ENCODE measurements at regions not wholly inside any gene's neighbourhood (a gene's known extent, or its start where the extent isn't known, plus 50 kb on each side); places are given as distances from the start of the nearest gene placed in this dataset.
"Not testable (repeated sequence)": the region's sequence is repeated elsewhere in the genome, so short reads cannot be mapped to it uniquely, and the experiment has no call there.

- DNase-seq (ENCODE audit: low read depth): no peak
These were observed 1164.7 kb downstream of the CDY2B start for GRCh38 chrY:16715278-16715677.

DNA sequence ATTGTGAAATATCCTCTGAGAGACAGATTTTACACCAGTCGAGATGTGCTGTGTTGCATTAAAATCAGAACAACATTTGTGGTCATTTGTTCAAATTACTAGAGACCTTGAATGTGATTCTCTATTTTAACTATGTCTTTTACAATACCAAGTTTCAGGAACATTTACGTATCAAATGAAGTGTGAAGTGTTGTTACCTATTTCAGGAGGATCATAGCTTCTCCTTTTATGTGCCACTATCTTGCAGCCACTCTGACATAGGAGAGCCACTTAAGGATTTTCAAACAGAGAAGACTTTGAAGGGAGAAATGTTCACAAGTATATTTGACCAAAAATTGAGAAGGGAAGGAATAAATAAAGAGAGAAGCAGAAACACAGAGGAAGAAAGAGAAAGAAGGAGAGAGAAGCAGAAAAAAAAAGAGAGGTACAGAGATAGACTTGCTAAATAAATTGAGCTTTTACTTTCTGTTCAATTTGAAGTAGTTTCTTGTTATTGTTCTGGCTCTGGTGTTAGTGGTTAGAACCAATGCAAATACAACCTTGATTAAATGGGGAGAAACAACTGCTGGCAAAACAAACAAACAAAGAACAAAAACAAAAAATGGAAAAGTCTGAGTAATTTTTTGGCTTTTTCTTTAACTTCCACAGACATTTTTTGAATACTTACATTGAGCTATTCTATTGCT, 1206.8 kb downstream of the CDY2B start:
- no peak for DNase-seq (ENCODE audit: low read depth)

GRCh38 chrY:16668402-16668801, 1211.6 kb downstream of the CDY2B start:
- DNase-seq (ENCODE audit: low read depth): peak; percentile 1

DNA sequence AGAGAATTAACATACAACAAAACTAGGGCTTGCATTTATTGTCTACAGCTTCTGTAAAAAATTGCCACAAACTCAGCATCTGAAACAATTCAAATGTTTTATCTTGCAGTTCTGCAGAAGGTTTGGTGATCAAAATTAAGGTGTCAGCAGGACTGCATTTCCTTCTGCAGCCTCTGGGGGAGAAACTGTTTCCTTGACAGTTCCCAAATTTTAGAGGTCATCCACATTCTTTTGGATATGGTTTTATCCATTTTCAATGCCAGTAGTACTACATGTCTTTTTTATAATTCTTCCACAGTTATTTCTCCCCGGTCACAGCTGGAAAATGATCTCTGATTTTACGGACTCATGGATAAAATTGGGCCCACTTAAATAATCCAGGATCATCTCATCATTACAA, 1217.3 kb downstream of the CDY2B start:
- DNase-seq (ENCODE audit: low read depth): no peak

DNA sequence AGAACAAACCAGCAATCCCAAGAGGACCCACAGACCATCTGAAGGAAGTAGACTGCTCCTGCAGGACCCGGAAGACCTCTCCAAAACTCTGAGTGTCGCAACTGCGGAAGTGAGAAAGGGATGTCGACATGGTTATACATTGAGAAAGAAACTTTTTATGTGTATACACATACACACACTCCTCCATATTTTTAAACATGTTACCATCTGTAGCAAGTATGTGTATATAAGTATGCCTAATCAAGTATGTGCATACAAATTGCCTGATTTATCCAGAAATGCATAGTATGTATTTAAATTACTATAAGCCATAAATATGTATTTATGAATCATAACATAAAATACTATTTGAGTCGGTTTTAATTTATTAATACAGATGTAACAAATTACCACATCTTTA, 1220.7 kb downstream of the CDY2B start:
- no peak for DNase-seq (ENCODE audit: low read depth)

GRCh38 chrY:16653971-16654370, 1226.0 kb downstream of the CDY2B start:
- peak; percentile 0 for DNase-seq (ENCODE audit: low read depth)

DNA sequence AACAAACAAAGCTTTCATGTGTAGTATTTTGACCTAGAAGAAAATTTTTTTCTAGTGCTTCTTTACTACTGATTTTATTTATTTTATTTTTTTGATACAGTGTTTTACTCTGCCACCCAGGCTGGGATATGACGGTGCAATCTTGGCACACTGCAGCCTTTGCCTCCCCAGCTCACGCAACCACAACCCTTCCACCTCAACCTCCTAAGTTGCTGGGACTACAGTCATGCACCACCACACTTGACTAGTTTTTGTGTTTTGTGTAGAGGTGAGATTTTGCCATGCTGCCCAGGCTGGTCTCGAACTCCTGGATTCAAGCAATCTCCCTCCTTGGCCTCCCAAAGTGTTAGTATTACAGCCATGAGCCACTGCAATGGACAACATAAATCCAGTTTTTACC, 1234.0 kb downstream of the CDY2B start:
- DNase-seq (ENCODE audit: low read depth): no peak

DNA sequence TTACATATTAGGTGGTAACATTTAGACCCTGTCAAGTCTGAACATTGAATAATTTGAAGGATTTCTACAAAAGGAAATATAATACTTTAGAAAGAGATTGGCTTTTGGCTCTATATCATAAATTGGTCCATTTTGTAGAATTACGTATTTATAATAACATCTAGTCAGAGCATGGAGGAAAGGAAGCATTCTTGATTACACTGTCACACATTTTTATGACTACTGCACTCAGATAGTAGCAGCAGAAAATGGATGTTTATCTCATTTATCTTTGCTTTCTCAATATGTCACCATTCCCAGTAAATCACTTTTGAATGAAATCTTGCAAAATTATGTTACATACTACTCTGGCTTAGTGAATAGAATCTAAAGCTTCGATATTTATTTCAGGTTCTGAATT, 1234.6 kb downstream of the CDY2B start:
- DNase-seq (ENCODE audit: low read depth): no peak

DNA sequence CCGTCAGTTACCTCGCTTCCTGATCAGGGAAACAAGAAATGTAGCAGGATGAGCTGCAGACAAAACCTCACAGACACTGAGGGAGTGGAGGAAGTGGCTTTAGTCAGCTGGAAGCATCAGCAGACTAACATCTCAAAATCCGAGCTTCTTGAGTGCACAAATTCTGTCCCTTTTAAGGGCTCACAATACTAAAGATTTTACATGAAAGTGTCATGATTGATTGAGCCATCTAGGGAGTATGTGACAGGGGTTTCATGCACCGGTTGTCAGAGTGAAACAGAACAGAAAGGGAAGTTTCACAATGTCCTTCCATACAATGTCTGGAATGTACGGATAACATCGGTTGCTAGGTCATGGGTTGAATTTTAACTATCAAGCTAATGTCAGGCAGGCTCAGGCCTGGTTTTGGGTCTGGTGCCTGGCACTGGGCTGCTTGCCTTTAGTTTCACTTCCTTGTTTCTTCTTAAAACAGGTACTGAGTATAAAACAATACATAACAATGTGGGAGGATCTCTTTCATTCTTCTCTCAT, 1235.7 kb downstream of the CDY2B start:
- no peak for DNase-seq (ENCODE audit: low read depth)

DNA sequence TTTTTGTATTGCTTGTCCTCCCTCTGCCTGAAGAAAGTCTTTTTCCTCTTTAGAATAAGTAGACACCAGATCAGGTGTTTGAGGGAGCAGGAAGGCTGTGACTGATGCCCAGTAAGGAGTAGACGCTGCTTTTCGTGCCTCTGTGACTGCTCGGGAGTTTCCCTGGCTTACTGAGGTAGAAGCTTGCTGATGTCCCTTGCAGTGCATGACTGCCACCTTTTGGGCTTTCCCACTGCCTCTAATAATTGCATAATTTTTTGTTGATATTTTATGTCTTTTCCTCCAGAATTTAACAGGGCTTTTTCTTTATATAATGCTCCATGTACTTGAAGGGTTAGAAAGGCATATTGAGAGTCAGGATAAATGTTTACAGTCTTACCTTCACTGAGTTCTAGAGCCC, 1240.2 kb downstream of the CDY2B start:
- no peak for DNase-seq (ENCODE audit: low read depth)

GRCh38 chrY:16638743-16639142, 1241.3 kb downstream of the CDY2B start:
- not testable (repeated sequence) for DNase-seq (ENCODE audit: low read depth)

DNA sequence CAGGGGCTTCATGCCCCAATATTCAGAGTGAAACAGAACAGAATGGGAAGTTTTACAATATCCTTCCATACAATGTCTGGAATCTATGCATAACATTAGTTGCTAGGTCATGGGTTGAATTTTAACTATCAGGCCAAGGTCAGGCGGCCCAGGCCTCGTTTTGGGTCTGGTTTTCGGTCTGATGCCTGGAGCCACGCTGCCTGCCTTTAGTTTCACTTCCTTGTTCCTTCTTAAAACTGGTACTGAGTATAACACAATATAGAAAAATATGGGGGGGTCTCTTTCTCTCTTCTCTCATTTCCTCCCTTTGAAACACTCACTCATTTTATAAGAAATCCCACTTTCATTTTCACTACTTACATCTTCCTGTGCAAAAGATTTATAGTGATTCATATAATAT, 1243.8 kb downstream of the CDY2B start:
- DNase-seq (ENCODE audit: low read depth): no peak

DNA sequence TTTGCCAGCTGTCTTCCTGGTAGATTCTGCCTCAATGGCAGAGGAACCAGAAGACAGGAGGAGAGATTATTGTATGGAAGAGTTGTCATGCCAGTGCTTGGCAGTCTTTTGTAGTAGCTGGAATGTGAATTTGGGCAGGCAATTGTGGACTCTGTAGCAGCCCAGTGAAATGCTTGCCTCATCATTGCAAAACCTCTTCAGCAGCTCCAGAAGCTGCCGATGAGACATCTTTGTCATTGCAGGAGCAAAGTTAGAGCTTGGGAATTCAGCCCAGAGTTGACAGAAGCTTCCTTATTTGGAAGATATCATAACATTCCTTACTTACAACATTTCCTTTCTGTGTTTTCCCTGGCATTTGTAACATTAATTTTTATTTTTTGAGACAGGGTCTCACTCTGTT, 1250.9 kb downstream of the CDY2B start:
- no peak for DNase-seq (ENCODE audit: low read depth)

DNA sequence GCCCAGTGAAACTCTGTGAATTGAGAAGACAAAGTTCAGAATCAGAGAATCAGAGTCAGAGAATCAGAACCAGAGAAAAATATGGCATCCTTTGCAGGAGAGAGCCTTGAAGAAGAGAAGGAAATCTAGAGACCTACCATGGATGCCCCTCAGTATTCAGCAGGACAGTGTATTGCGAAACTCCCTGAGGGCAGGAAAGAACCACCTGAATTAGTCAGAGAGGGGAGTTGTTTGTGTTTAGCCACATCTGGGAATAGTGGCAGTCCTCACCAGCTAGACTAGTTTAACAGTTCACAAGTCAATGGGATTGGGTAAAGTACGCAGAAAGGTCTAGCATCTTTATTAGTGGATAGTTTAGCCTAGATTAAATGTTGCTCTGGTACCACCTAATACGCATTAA, 1252.9 kb downstream of the CDY2B start:
- no peak for DNase-seq (ENCODE audit: low read depth)

GRCh38 chrY:16616201-16616975, 1263.6 kb downstream of the CDY2B start:
- peak; percentile 4 for DNase-seq (ENCODE audit: low read depth)

DNA sequence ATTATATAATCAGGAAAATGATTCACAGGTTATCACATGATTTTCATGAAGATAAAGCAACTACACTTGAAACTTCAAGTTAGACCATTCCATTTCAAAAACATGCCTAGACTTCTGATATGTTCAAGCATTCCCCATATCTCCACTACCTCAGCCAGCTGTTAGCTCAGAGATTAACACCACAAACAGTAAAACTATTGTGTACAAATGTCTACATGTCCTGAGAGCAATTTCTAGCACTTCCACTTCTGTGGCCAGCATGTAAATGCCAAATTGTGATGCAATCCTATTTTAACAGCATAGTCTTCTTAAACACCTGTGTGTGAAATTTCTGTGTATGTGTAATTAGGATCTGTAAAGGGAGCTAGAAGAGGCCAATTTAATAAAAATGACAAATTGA, 1271.3 kb downstream of the CDY2B start:
- DNase-seq (ENCODE audit: low read depth): no peak

- DNase-seq (ENCODE audit: low read depth): no peak
These were observed 1277.9 kb downstream of the CDY2B start for GRCh38 chrY:16602146-16602545.

DNA sequence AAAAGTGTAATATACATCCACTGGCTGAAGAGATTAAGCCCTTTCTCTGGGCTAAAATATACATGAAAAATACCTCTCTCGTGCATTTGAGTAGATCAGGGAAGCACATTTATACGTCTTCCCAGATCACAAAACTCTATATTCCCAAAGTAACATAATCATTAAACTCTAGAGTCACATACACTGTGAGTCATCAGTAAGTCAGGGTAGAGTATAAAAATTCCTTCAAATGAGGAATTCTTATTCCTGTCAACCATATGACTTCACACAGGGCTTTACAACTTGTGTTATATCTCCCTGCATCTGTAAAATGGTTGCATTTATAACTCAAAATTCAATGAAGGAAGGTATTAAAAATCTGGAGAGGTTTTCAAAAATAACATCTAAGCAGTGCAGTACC, 1278.4 kb downstream of the CDY2B start:
- DNase-seq (ENCODE audit: low read depth): no peak

- no peak for DNase-seq (ENCODE audit: low read depth)
These were observed 1308.0 kb downstream of the CDY2B start for GRCh38 chrY:16572061-16572460.

DNA sequence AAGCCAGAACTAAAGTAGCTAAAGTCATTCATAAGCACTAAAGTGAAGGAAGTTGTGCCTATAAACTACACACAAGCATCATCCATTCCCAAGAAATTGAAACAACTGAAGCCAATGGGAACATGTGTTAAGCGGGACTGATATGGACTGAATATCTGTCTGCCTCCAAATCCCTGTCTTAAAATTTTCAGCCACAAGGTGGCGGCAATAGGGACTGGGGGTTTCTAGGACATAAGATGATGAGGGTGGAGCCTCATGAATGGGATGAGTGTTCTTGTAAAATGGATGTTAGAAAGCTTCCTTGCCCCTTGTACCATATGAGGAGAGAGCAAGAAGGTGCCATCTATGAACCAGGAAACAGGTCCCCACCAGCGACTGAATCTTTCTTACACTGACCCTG, 1317.5 kb downstream of the CDY2B start:
- DNase-seq (ENCODE audit: low read depth): no peak

- DNase-seq (ENCODE audit: low read depth): no peak
These were observed 1358.0 kb downstream of the CDY2B start for GRCh38 chrY:16522021-16522420.

- no peak for DNase-seq (ENCODE audit: low read depth)
These were observed 1377.2 kb downstream of the CDY2B start for GRCh38 chrY:16502733-16503214.

- DNase-seq (ENCODE audit: low read depth): no peak
These were observed 1389.3 kb downstream of the CDY2B start for GRCh38 chrY:16490706-16491105.
